Right renal pelvis (tissue), 4 donors: ENCODE measurements at regions not wholly inside any gene's neighbourhood (a gene's known extent, or its start where the extent isn't known, plus 50 kb on each side); places are given as distances from the start of the nearest gene placed in this dataset.
"Not testable (repeated sequence)": the region's sequence is repeated elsewhere in the genome, so short reads cannot be mapped to it uniquely, and the experiment has no call there.

Source experiments
- DNase-seq, 4 donors: peaks; one replicate each; pipeline ENCODE4 v3.0.0-alpha.2; 2013; ENCODE audit warnings: low read depth in 4 of 4, low spot score in 3 of 4, missing footprints in 1 of 4

- DNase-seq = not testable (repeated sequence)
Measured at GRCh38 chr13:27363637-27364036, 60.8 kb upstream of the GTF3A start.

- DNase-seq = no peak
Measured at GRCh38 chr13:27367570-27367969, 56.8 kb upstream of the GTF3A start.

DNA sequence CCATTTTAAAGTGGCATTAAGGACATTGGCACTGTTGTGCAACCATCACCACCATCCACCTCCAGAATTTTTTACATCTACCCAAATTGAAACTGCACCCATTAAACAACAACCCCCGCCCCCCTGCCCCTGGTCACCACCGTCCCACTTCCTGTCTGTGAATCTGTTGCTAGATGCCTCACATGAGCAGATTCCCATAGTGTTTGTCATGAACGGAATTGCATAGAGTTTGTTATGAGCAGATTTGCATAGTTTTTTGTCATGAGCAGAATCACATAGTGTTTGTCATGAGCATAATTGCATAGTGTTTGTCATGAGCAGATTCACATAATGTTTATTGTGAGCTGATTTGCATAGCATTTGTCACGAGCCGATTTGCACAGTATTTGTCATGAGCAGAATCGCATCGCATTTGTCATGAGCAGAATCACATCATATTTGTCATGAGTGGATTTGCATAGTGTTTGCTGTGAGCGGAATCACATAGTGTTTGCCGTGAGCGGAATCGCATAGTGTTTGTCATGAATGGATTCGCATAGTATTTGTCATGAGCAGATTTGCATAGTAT is 54.0 kb upstream of the GTF3A start:
- no peak for DNase-seq

DNA sequence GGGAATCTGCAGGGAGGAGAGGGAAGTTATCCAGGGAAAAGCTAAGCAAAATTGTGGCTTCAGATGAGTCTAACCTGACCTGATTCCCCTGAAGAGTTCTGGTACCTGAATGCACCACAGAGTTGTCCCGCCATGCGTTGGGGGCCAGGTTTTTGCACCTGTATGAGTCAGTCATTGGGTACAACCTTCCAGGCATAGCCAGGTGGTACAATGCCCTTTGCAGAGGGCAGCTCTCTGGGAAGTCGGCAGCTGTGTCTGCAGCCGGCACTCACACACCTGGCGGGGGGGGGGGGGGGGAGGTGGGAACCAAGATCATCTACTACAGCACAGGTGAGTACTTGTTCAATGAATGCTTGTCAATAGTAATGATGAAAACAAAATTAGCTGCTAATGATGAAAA is 52.5 kb upstream of the GTF3A start:
- DNase-seq = no peak

DNA sequence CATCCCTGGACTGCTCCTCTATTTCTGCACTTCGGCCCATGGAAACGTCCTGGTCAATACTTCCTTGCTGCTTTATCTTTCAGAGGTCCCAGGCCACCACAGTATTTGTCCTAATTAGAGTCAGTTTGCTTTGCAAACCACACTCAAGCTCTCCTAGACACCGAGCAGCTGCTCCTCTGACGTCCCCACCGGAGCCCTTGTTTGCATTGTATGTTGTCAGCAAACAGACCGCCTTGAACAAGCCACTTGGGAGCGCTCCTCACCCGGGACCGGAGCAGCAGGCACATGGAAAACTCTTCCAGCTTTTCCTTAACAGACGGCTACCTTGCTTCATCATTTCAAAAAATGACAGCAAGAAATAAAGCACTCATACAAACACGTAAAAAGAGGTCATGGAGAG is 51.5 kb upstream of the GTF3A start:
- DNase-seq = no peak

DNA sequence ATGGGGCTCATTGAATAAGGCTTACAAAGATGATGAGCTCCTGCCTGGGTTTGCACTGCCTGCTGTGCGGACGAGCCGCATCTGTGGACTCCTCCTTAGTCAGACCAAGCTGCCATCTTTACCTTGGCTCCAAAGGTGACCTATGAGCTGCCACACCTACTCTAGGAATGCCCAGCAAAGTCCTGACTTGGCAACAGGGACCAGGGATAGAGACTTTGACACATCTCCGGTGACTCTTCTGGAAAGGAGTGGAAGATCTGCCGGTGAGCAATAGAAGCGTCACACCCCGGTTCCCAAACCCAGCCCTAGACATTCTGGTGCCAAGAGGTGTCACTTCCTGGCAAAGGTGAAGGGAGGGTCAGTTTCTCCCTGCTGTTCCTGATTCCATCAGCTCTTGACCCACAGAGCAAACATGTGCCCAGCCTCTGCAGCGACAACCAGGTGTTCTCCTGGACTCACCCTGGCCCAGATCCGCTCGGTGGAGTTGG is 50.2 kb upstream of the GTF3A start:
- DNase-seq = no peak
